K562 (cell line): ENCODE measurements at regions not wholly inside any gene's neighbourhood (a gene's known extent, or its start where the extent isn't known, plus 50 kb on each side); places are given as distances from the start of the nearest gene placed in this dataset.
A peak's percentile ranks its signal among the peaks of the same experiment; 100 is the strongest.

Experiments used
- ATAC-seq: fragments of 200-7000 bp; cut with Tn5 transposase; 3 replicates; pipeline ENCODE4 v1.9.1; 2020; ENCODE audit warnings: moderate library complexity
- BruUV-seq: library from RNA; stranded (reverse); fragments of 400-500 nt; replicated peaks from 2 replicates; lab custom pipeline; 2021; lab: Mats Ljungman, UMichigan
- CTCF ChIA-PET: fragments of 300-600 bp; formaldehyde crosslinking; extraction: SDS; loops from one replicate; lab custom pipeline; 2021; ENCODE audit warnings: low intra/inter-chr PET ratio; lab: Yijun Ruan, JAX
- POLR2A ChIA-PET: fragments of 300-600, 350-650 bp; sonication (Branson Sonifier 250); formaldehyde crosslinking; extraction: SDS; loops from one replicate; lab custom pipeline; 2021; ENCODE audit warnings: antibody characterized with exemption, inconsistent platforms; lab: Yijun Ruan, JAX
- DNase-seq, 4 experiments: peaks; one replicate each; pipeline versions ENCODE4 v3.0.0 to v3.0.0-alpha.2; 2011 to 2018; ENCODE audit warnings: low spot score in 3 of 4, mixed read lengths in 3 of 4; ENCODE audit errors: extremely low read depth in 1 of 4
- FAIRE-seq: peaks from 2 replicates; lab custom pipeline; 2011; peaks lifted over from hg19 to GRCh38; lab: Jason Lieb, UNC
- H2AFZ ChIP-seq: 2 replicates; pipeline ENCODE4 v1.6.0; 2011; ENCODE audit warnings: low read depth, low read length, control low read depth, inconsistent platforms
- H3K27ac ChIP-seq: fragments of 200-600 bp; 3 replicates; pipeline ENCODE4 v1.8.0; 2011; ENCODE audit warnings: low read depth, mild to moderate bottlenecking, control low read depth, inconsistent platforms, low read length, moderate library complexity, mixed read lengths; ENCODE audit errors: extremely low read depth
- H3K27me3 ChIP-seq, 2 experiments: fragments of 300-600 bp in 1 of 2; 2 replicates in 1 of 2; 3 replicates in 1 of 2; pipeline versions ENCODE4 v1.6.0 to v1.8.0; 2011; ENCODE audit warnings: inconsistent platforms in 2 of 2, low read length in 2 of 2, mild to moderate bottlenecking in 1 of 2, mixed read lengths in 1 of 2, moderate library complexity in 1 of 2; ENCODE audit not compliant: control insufficient read depth in 2 of 2, insufficient read depth in 2 of 2
- H3K36me3 ChIP-seq: fragments of 300-600 bp; 3 replicates; pipeline ENCODE4 v1.8.0; 2011; ENCODE audit warnings: mild to moderate bottlenecking, low read length, inconsistent platforms; ENCODE audit not compliant: control insufficient read depth, insufficient read depth
- H3K4me1 ChIP-seq, 2 experiments: fragments of 200-600 bp in 1 of 2; replicated peaks in 1 of 2; 2 replicates in 1 of 2; 3 replicates in 1 of 2; pipeline versions ENCODE4 v1.5.1 to v1.8.0; 2011; ENCODE audit warnings: inconsistent platforms in 2 of 2, low read length in 2 of 2, mild to moderate bottlenecking in 1 of 2, mixed read lengths in 1 of 2, moderate library complexity in 1 of 2; ENCODE audit not compliant: control insufficient read depth in 2 of 2, insufficient read depth in 2 of 2
- H3K4me2 ChIP-seq: 2 replicates; pipeline ENCODE4 v1.6.1; 2011; ENCODE audit warnings: low read length, control low read depth, inconsistent platforms, mixed read lengths; ENCODE audit not compliant: insufficient read depth
- H3K4me3 ChIP-seq: fragments of 200-600 bp; sonication (generic), shearing (Covaris generic); 2 replicates; pipeline ENCODE4 v1.5.1; 2016; ENCODE audit warnings: control low read depth, inconsistent platforms
- H3K79me2 ChIP-seq: fragments of 200-600 bp; 3 replicates; pipeline ENCODE4 v1.8.0; 2011; ENCODE audit warnings: low read length, inconsistent platforms; ENCODE audit not compliant: control insufficient read depth, insufficient read depth
- H3K9ac ChIP-seq, 2 experiments: 2 replicates each; pipeline versions ENCODE4 v1.6.0 to v1.6.1; 2011; ENCODE audit warnings: low read depth in 2 of 2, low read length in 2 of 2, control low read depth in 1 of 2, inconsistent platforms in 1 of 2, mild to moderate bottlenecking in 1 of 2, mixed read lengths in 1 of 2; ENCODE audit not compliant: insufficient read depth in 1 of 2
- H3K9me1 ChIP-seq: one replicate; pipeline ENCODE4 v1.6.0; 2011; ENCODE audit warnings: inconsistent platforms, mild to moderate bottlenecking, low read length, moderate library complexity; ENCODE audit not compliant: control insufficient read depth, insufficient read depth
- H3K9me3 ChIP-seq: replicated peaks from 2 replicates; pipeline ENCODE4 v1.5.1; 2011; ENCODE audit warnings: low read depth, low read length, inconsistent platforms; ENCODE audit not compliant: control insufficient read depth, insufficient read depth
- H4K20me1 ChIP-seq: replicated peaks from 2 replicates; pipeline ENCODE4 v1.6.1; 2011; ENCODE audit warnings: low read length, inconsistent platforms, mixed read lengths; ENCODE audit not compliant: control insufficient read depth, insufficient read depth
- CREB1 ChIP-seq, 2 experiments: sonication (generic) in 1 of 2; formaldehyde crosslinking in 1 of 2; IDR thresholded peaks; 2 replicates each; pipeline versions ENCODE4 v1.6.1 to v1.8.0; 2012 to 2022; ENCODE audit warnings: inconsistent platforms in 1 of 2, mild to moderate bottlenecking in 1 of 2, missing genetic modification reagents in 1 of 2, moderate library complexity in 1 of 2
- EWSR1 ChIP-seq: fragments of 450-650 bp; IDR thresholded peaks from 2 replicates; pipeline ENCODE4 v1.6.1; 2018; ENCODE audit warnings: borderline replicate concordance, mild to moderate bottlenecking, low read depth, moderate library complexity; ENCODE audit not compliant: partially characterized antibody
- HDGF ChIP-seq: fragments of 450-650 bp; IDR thresholded peaks from 2 replicates; pipeline ENCODE4 v1.6.1; 2016
- RBM25 ChIP-seq: fragments of 200-400 bp; formaldehyde crosslinking; IDR thresholded peaks from 2 replicates; pipeline ENCODE4 v1.6.1; 2018; ENCODE audit warnings: low read length, low read depth, moderate library complexity; ENCODE audit not compliant: severe bottlenecking
- ZFPM2 ChIP-seq: fragments of 250-450 bp; sonication (Bioruptor Pico); IDR thresholded peaks from 2 replicates; pipeline ENCODE4 v1.5.1; 2022; ENCODE audit warnings: mild to moderate bottlenecking
- ZNF165 ChIP-seq: fragments of 250-450 bp; sonication (Bioruptor Pico); IDR thresholded peaks from 2 replicates; pipeline ENCODE4 v1.4.0; 2020; ENCODE audit warnings: borderline replicate concordance
- ZNF407 ChIP-seq: fragments of 450-650 bp; IDR thresholded peaks from 2 replicates; pipeline ENCODE4 v1.6.1; 2016; ENCODE audit warnings: low read depth
- ZNF764 ChIP-seq: fragments of 250-450 bp; sonication (Bioruptor Pico); IDR thresholded peaks from 2 replicates; pipeline ENCODE4 v1.4.0; 2020; ENCODE audit warnings: low read depth, mild to moderate bottlenecking, moderate library complexity
- ZNF785 ChIP-seq: fragments of 250-450 bp; sonication (Bioruptor Pico); IDR thresholded peaks from 2 replicates; pipeline ENCODE4 v1.4.0; 2020; ENCODE audit warnings: mild to moderate bottlenecking
- WGBS: fragments of 100-300 bp; shearing (Covaris generic); methylation state at CpG from one replicate; pipeline ENCODE4 v1.1.6; 2016; ENCODE audit warnings: low coverage, mixed read lengths; ENCODE audit not compliant: insufficient coverage; ENCODE audit errors: missing lambda C conversion rate; 5-methylcytosine and 5-hydroxymethylcytosine counted together
- in situ Hi-C: fragments of 300-500 bp; cut with MboI; formaldehyde crosslinking; loops from 4 replicates; pipeline ENCODE4 v1.15.0; 2018; ENCODE audit warnings: inconsistent platforms, mixed read lengths
- intact Hi-C: fragments of 100-400 bp; cut with micrococcal nuclease; formaldehyde crosslinking; loops from 2 replicates; pipeline ENCODE4 v1.14.2; 2022

- DNase-seq (no peak), ATAC-seq (no peak), FAIRE-seq (no peak)
- CTCF ChIA-PET, result no interaction called here
- Histone ChIP-seq H3K9me3 (no peaks in the 10 kb centered on the region), H3K27me3 (no peaks in the 10 kb centered on the region), H3K4me1 (no peaks in the 10 kb centered on the region), H3K36me3 (no peaks in the 10 kb centered on the region), H3K9ac (no peak overlapping the region), H3K9me1 (no peaks in the 10 kb centered on the region), H3K27ac (no peak overlapping the region), H4K20me1 (no peaks in the 10 kb centered on the region), H3K4me3 (no peak overlapping the region), H2AFZ (no peak overlapping the region), H3K4me2 (no peak overlapping the region), H3K79me2 (no peaks in the 10 kb centered on the region)
- no TSS peak for BruUV-seq
- TF ChIP-seq RBM25 (peak; percentile 51), CREB1 (IDR thresholded peaks at IDR 0.05) (no peak), CREB1 (CRISPR knock-in tag; IDR thresholded peaks at IDR 0.05) (no peak)
- POLR2A ChIA-PET, result interaction anchor here (0.5 kb wide), 1 partner anchor 246 kb away, joined by 3 read pairs; no protein-coding TSS in a partner anchor
- 6% methylated on average over 5 of the region's 5 CpGs for WGBS
- in situ Hi-C loops (no loop called here), intact Hi-C loops (no loop called here)
Measured at GRCh38 chr12:30578426-30578825, 117.2 kb downstream of the IPO8 start.

GRCh38 chr12:30573145-30573544 is 122.5 kb downstream of the IPO8 start:
- FAIRE-seq, result no peak
- no peaks in the 10 kb centered on the region for H3K9me3 ChIP-seq
- H3K36me3 ChIP-seq, result no peaks in the 10 kb centered on the region
- no peak overlapping the region for H2AFZ ChIP-seq
- H3K27me3 ChIP-seq, result peaks cover 0 to 5% of the 10 kb centered on the region in 2 experiments; a peak in 2 of 5 replicates
- no peak overlapping the region for H3K4me2 ChIP-seq
- no peak overlapping the region for H3K27ac ChIP-seq
- no TSS peak for BruUV-seq
- no peaks in the 10 kb centered on the region for H3K79me2 ChIP-seq
- POLR2A ChIA-PET, result no interaction called here
- intact Hi-C loops, result no loop called here
- no peaks in the 10 kb centered on the region for H4K20me1 ChIP-seq
- ATAC-seq, result no peak
- no peaks in the 10 kb centered on the region for H3K9me1 ChIP-seq
- no peak overlapping the region for H3K9ac ChIP-seq
- 10% methylated on average over 1 of the region's 1 CpG for WGBS
- no peaks in the 10 kb centered on the region for H3K4me1 ChIP-seq
- no peak overlapping the region for H3K4me3 ChIP-seq
- in situ Hi-C loops, result no loop called here
- CTCF ChIA-PET, result no interaction called here
- no peak for DNase-seq
- TF ChIP-seq ZNF785 (CRISPR knock-in tag) (no peak), HDGF (no peak), ZNF764 (CRISPR knock-in tag) (no peak), ZFPM2 (no peak), EWSR1 (no peak), ZNF165 (CRISPR knock-in tag) (no peak), ZNF407 (no peak)
